ENCODE measurements at regions not wholly inside any gene's neighbourhood (a gene's known extent, or its start where the extent isn't known, plus 50 kb on each side); places are given as distances from the start of the nearest gene placed in this dataset.

DNA sequence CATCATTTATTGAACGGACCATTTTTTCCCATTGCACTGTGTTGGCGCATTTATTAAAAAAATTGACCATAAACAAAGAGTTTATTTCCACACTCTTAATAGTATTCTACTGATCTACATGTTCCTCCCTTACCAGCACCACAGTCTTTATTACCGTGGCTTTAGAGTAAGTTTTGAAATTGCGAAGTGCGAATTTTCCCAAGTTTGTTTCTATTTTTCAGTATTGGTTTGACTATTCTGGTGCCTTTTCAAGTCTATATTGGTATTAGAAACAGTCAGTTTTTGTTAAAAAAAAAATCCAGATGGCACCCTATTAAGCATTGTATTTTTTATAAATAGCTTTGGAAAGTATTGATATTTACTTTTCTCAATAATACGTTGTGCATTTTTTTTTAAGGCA is 795.1 kb upstream of the HS6ST1 start:
- H3K36me3 ChIP-seq: no peaks in the 10 kb centered on the region

DNA sequence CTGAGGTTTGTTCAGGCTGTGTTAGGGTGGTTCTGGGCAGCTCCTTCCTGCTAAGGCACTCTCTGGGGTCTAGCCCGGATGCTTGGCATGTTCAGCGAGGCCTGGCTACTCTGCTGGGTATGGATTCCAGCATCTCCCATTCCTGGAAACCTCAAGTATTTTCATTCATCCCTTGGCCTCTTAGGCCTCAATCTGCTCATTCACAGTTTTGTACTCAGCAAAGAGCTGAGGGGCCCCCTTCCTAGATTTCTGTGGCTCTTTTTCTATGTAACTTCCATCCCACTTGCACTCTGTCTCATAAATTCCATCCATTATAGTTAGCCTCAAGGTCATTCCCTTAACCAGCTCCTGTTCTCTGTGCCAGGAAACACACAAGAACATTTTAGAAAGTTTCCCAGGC is 798.8 kb upstream of the HS6ST1 start:
- Histone ChIP-seq H3K4me3 (no peak overlapping the region), H3K36me3 (no peaks in the 10 kb centered on the region), H3K9me3 (no peaks in the 10 kb centered on the region), H3K27me3 (no peaks in the 10 kb centered on the region), H3K4me1 (no peaks in the 10 kb centered on the region), H3K27ac (no peak overlapping the region)
- no peak for ATAC-seq
- no peak for DNase-seq
- intact Hi-C loops (cut with DNase I): no loop called here
- no peak for TF ChIP-seq CTCF (IDR thresholded peaks at IDR 0.05)

More for the DNA sequence above, 795.1 kb upstream of the HS6ST1 start:
- ATAC-seq (no peak), DNase-seq (no peak)
- intact Hi-C loops (cut with DNase I): no loop called here
- no peak overlapping the region for H3K4me3 ChIP-seq
- no peaks in the 10 kb centered on the region for H3K27me3 ChIP-seq
- no peak overlapping the region for H3K27ac ChIP-seq
- no peaks in the 10 kb centered on the region for H3K4me1 ChIP-seq
- H3K9me3 ChIP-seq: no peaks in the 10 kb centered on the region
- no peak for TF ChIP-seq CTCF (IDR thresholded peaks at IDR 0.05)

DNA sequence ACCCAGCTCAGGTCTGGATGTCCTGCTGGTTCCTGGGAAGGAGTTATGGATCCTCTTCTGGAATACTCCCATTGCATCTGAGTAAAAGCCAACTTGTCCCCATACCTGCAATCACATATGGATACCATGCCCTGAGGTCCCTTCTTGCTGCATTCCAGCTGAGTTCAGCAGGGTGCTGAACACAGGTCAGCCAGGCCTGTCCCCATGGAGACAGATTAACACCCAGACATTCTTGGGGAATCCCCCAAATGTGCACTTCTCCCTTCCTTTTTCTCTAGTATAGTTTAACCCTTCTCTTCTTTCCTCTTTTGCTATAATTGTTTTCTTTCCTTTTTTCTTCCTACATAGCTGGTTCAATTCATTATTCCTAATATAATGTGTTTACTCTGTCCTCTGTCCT is 799.6 kb upstream of the HS6ST1 start:
- no peaks in the 10 kb centered on the region for H3K9me3 ChIP-seq
- no peaks in the 10 kb centered on the region for H3K27me3 ChIP-seq
- H3K4me1 ChIP-seq: no peaks in the 10 kb centered on the region
- H3K27ac ChIP-seq: no peak overlapping the region
- DNase-seq: no peak
- no peaks in the 10 kb centered on the region for H3K36me3 ChIP-seq
- no peak for ATAC-seq
- H3K4me3 ChIP-seq: no peak overlapping the region
- intact Hi-C loops (cut with DNase I): no loop called here
- no peak for TF ChIP-seq CTCF (IDR thresholded peaks at IDR 0.05)

DNA sequence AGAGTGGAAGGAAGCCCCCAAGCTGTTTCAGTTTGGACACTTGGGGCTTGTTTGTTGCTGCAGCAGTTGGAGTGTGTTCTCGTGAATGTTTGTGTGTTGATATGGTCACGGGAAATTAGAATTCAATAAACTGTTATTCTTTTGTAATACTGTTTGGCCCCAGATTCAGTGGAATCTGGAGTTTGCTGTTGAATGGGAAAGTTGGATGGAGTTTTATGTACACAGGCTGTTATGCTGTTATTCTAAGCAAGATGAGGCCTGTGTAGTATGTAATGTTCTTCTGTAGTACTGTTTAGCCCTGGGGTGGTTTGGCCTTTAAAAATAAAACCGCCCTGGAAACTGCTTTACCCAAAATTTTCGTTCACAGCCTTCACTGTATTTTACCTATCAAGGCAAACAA is 810.4 kb upstream of the HS6ST1 start:
- DNase-seq: no peak
- ATAC-seq: no peak
- H3K27ac ChIP-seq: no peak overlapping the region

DNA sequence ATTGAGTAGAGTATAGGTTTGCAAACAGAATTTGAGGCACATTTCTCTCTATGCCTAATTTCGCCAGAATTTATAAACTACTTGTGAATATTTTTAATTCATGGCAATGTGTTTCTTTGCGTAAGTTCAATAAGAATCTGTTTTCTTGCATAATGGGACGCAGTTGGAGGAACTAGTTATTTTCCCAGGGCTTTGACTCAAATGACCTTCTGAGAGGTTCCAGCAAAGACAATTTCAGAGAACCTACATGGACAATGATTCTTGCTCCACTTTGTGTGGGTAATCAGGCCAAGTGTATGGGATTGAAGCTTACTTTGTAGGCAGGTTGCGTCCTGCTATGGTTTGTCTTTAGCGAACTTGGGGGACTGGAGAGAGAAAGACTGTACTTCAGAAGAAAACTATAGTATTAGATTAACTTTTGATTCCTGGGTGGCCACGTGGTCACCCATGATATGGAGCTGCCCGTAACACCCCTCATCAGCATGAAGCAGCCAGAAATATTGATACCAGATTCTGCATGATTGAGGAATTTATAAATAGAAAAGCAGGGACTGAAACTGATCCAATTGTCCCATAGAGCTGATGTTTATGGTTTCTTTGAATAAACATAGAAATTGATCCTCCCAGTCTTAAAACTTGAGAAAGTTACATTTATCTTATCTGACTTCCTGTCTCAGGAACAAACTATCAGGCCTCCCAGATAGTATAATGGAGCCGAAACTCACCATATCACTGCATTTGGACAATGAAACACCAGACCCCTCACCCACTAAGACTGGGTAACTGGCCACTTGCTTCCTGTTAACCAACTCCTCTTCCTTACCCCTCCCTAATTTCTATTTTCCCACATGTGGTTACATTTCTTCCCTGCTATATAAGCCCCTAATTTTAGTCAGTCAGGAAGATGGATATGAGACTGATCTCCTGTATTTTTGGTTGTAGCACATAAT is 815.3 kb upstream of the HS6ST1 start:
- DNase-seq: no peak
- Histone ChIP-seq H3K9me3 (no peaks in the 10 kb centered on the region), H3K4me1 (no peaks in the 10 kb centered on the region), H3K27me3 (no peaks in the 10 kb centered on the region), H3K27ac (no peak overlapping the region), H3K4me3 (no peak overlapping the region), H3K36me3 (no peaks in the 10 kb centered on the region)
- ATAC-seq: no peak
- intact Hi-C loops (cut with DNase I): no loop called here
- no peak for TF ChIP-seq CTCF (IDR thresholded peaks at IDR 0.05)

More for the DNA sequence above, 810.4 kb upstream of the HS6ST1 start:
- H3K4me1 ChIP-seq: no peaks in the 10 kb centered on the region
- no peaks in the 10 kb centered on the region for H3K9me3 ChIP-seq
- no peaks in the 10 kb centered on the region for H3K36me3 ChIP-seq
- no peak overlapping the region for H3K4me3 ChIP-seq
- no peaks in the 10 kb centered on the region for H3K27me3 ChIP-seq
- intact Hi-C loops (cut with DNase I): no loop called here
- TF ChIP-seq CTCF (IDR thresholded peaks at IDR 0.05): no peak
